Body of pancreas (tissue), 4 donors: ENCODE measurements at regions not wholly inside any gene's neighbourhood (a gene's known extent, or its start where the extent isn't known, plus 50 kb on each side); places are given as distances from the start of the nearest gene placed in this dataset.

Source experiments
- POLR2A ChIP-seq, 3 donors: fragments of 450-650 bp; IDR thresholded peaks; one replicate each; pipeline ENCODE4 v1.6.1; 2016; ENCODE audit warnings: antibody characterized with exemption in 3 of 3, mild to moderate bottlenecking in 2 of 3
- TF ChIP-seq, protein P1 (sequence below), 7 experiments: fragments of 450-650 bp in 4 of 7; fragments of 200-600 bp in 3 of 7; sonication (generic) in 3 of 7; IDR thresholded peaks; one replicate each; pipeline ENCODE4 v1.5.1; 2016 to 2019; ENCODE audit warnings: antibody characterized with exemption in 7 of 7

DNA sequence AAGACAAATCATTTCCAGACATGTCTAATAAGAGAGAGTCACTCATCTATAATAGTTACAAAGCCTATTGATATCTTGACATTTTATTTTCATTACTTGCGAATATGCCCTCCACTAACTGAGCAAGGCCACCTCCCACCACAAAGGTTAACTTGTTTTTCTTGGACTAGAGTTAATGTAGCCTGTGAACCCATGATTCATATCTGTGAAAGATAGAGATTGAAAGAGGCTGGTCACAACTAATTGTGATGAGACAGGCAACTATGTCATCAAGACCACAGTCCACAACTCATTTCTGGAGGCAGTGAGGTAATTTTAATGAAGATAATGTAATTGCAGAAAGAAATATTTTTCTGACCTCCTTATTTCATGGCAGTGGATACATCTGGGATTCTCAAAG lies 491.8 kb upstream of the TPK1 start:
- TF ChIP-seq, protein P1, sequence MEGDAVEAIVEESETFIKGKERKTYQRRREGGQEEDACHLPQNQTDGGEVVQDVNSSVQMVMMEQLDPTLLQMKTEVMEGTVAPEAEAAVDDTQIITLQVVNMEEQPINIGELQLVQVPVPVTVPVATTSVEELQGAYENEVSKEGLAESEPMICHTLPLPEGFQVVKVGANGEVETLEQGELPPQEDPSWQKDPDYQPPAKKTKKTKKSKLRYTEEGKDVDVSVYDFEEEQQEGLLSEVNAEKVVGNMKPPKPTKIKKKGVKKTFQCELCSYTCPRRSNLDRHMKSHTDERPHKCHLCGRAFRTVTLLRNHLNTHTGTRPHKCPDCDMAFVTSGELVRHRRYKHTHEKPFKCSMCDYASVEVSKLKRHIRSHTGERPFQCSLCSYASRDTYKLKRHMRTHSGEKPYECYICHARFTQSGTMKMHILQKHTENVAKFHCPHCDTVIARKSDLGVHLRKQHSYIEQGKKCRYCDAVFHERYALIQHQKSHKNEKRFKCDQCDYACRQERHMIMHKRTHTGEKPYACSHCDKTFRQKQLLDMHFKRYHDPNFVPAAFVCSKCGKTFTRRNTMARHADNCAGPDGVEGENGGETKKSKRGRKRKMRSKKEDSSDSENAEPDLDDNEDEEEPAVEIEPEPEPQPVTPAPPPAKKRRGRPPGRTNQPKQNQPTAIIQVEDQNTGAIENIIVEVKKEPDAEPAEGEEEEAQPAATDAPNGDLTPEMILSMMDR (IDR thresholded peaks at IDR 0.05) = no peak
- no peak for TF ChIP-seq POLR2A (IDR thresholded peaks at IDR 0.05)
